ENCODE measurements at regions not wholly inside any gene's neighbourhood (a gene's known extent, or its start where the extent isn't known, plus 50 kb on each side); places are given as distances from the start of the nearest gene placed in this dataset.

GRCh38 chr4:181601103-181601502, 642.1 kb upstream of the TENM3 start:
- DNase-seq (ENCODE audit: low read depth in 3 of 3): no peak

GRCh38 chr4:181604546-181604945, 638.7 kb upstream of the TENM3 start:
- DNase-seq (ENCODE audit: low read depth in 3 of 3): no peak

GRCh38 chr4:181606300-181606699, 636.9 kb upstream of the TENM3 start:
- DNase-seq (ENCODE audit: low read depth in 3 of 3): no peak

GRCh38 chr4:181608181-181608580, 635.0 kb upstream of the TENM3 start:
- DNase-seq (ENCODE audit: low read depth in 3 of 3): no peak

- DNase-seq (ENCODE audit: low read depth in 3 of 3): no peak
Measured at GRCh38 chr4:181611033-181611711, 632.0 kb upstream of the TENM3 start.

GRCh38 chr4:181611946-181612600, 631.1 kb upstream of the TENM3 start:
- DNase-seq (ENCODE audit: low read depth in 3 of 3): no peak

GRCh38 chr4:181613200-181613599, 630.0 kb upstream of the TENM3 start:
- DNase-seq (ENCODE audit: low read depth in 3 of 3): no peak

GRCh38 chr4:181618038-181618618, 625.1 kb upstream of the TENM3 start:
- DNase-seq (ENCODE audit: low read depth in 3 of 3): no peak

GRCh38 chr4:181618896-181619295, 624.3 kb upstream of the TENM3 start:
- DNase-seq (ENCODE audit: low read depth in 3 of 3): no peak

GRCh38 chr4:181619651-181620050, 623.6 kb upstream of the TENM3 start:
- DNase-seq (ENCODE audit: low read depth in 3 of 3): no peak

- no peak for DNase-seq (ENCODE audit: low read depth in 3 of 3)
Measured at GRCh38 chr4:181637186-181638105, 605.8 kb upstream of the TENM3 start.

- DNase-seq (ENCODE audit: low read depth in 3 of 3): no peak
Measured at GRCh38 chr4:181643466-181643865, 599.7 kb upstream of the TENM3 start.

- DNase-seq (ENCODE audit: low read depth in 3 of 3): no peak
Measured at GRCh38 chr4:181645489-181645888, 597.7 kb upstream of the TENM3 start.

GRCh38 chr4:181646864-181647263, 596.3 kb upstream of the TENM3 start:
- no peak for DNase-seq (ENCODE audit: low read depth in 3 of 3)

- DNase-seq (ENCODE audit: low read depth in 3 of 3): no peak
Measured at GRCh38 chr4:181647396-181648147, 595.6 kb upstream of the TENM3 start.

GRCh38 chr4:181650033-181650825, 593.0 kb upstream of the TENM3 start:
- no peak for DNase-seq (ENCODE audit: low read depth in 3 of 3)

- DNase-seq (ENCODE audit: low read depth in 3 of 3): no peak
Measured at GRCh38 chr4:181656748-181657147, 586.5 kb upstream of the TENM3 start.

GRCh38 chr4:181659202-181659601, 584.0 kb upstream of the TENM3 start:
- no peak for DNase-seq (ENCODE audit: low read depth in 3 of 3)

GRCh38 chr4:181659876-181660275, 583.3 kb upstream of the TENM3 start:
- no peak for DNase-seq (ENCODE audit: low read depth in 3 of 3)

- DNase-seq (ENCODE audit: low read depth in 3 of 3): no peak
Measured at GRCh38 chr4:181661090-181661489, 582.1 kb upstream of the TENM3 start.

- DNase-seq (ENCODE audit: low read depth in 3 of 3): no peak
Measured at GRCh38 chr4:181661923-181662322, 581.3 kb upstream of the TENM3 start.
